MM.1S (cell line): ENCODE measurements at regions not wholly inside any gene's neighbourhood (a gene's known extent, or its start where the extent isn't known, plus 50 kb on each side); places are given as distances from the start of the nearest gene placed in this dataset.

Experiments used
- DNase-seq: peaks from one replicate; pipeline ENCODE4 v3.0.0-alpha.2; 2015
- H2AFZ ChIP-seq: fragments of 300-600 bp; sonication (generic); 2 replicates; pipeline ENCODE4 v1.6.0; 2016; ENCODE audit warnings: antibody characterized with exemption, low read length
- H3F3A ChIP-seq: fragments of 300-600 bp; sonication (generic); 2 replicates; pipeline ENCODE4 v1.6.1; 2016; ENCODE audit warnings: mild to moderate bottlenecking, antibody characterized with exemption, low read length, moderate library complexity, mixed read lengths; ENCODE audit not compliant: insufficient read depth
- H3K27ac ChIP-seq: fragments of 300-600 bp; sonication (generic); 2 replicates; pipeline ENCODE4 v1.5.1; 2016; ENCODE audit warnings: mild to moderate bottlenecking, low read length
- H3K27me3 ChIP-seq: fragments of 300-600 bp; sonication (generic); replicated peaks from 2 replicates; pipeline ENCODE4 v1.6.0; 2016; ENCODE audit warnings: low read length; ENCODE audit not compliant: insufficient read depth
- H3K36me3 ChIP-seq: fragments of 300-600 bp; sonication (generic); replicated peaks from 2 replicates; pipeline ENCODE4 v1.6.1; 2016; ENCODE audit warnings: mild to moderate bottlenecking, low read length, mixed read lengths; ENCODE audit not compliant: insufficient read depth
- H3K4me1 ChIP-seq: fragments of 300-600 bp; sonication (generic); 2 replicates; pipeline ENCODE4 v1.6.1; 2016; ENCODE audit warnings: low read length, mixed read lengths
- H3K4me2 ChIP-seq: fragments of 300-600 bp; sonication (generic); 2 replicates; pipeline ENCODE4 v1.6.0; 2016; ENCODE audit warnings: low read depth, low read length
- H3K4me3 ChIP-seq: fragments of 300-600 bp; sonication (generic); 2 replicates; pipeline ENCODE4 v1.5.1; 2016; ENCODE audit warnings: low read length, mixed read lengths
- H3K79me2 ChIP-seq: fragments of 300-600 bp; sonication (generic); 2 replicates; pipeline ENCODE4 v1.6.1; 2016; ENCODE audit warnings: mixed run types, low read length, mixed read lengths
- H3K9ac ChIP-seq: fragments of 300-600 bp; sonication (generic); 2 replicates; pipeline ENCODE4 v1.6.1; 2016; ENCODE audit warnings: low read length, mixed read lengths
- H3K9me2 ChIP-seq: fragments of 300-600 bp; sonication (generic); replicated peaks from 2 replicates; pipeline ENCODE4 v1.6.1; 2016; ENCODE audit warnings: mild to moderate bottlenecking, low read length, mixed read lengths; ENCODE audit not compliant: insufficient read depth
- H3K9me3 ChIP-seq: fragments of 300-600 bp; sonication (generic); replicated peaks from 2 replicates; pipeline ENCODE4 v1.6.1; 2016; ENCODE audit warnings: mild to moderate bottlenecking, low read length, mixed read lengths; ENCODE audit not compliant: insufficient read depth
- H4K20me1 ChIP-seq: fragments of 300-600 bp; sonication (generic); 2 replicates; pipeline ENCODE4 v1.6.1; 2016; ENCODE audit warnings: mild to moderate bottlenecking, low read length, moderate library complexity, mixed read lengths; ENCODE audit not compliant: insufficient read depth
- CTCF ChIP-seq: fragments of 300-600 bp; sonication (generic); IDR thresholded peaks from 2 replicates; pipeline ENCODE4 v1.5.1; 2016; ENCODE audit warnings: antibody characterized with exemption, low read length, mixed read lengths
- EZH2 ChIP-seq: fragments of 300-600 bp; sonication (generic); optimal IDR thresholded peaks from 2 replicates; pipeline ENCODE3; 2017; ENCODE audit warnings: low read depth, mild to moderate bottlenecking, antibody characterized with exemption, low read length, mixed read lengths
- EZH2phosphoT487 ChIP-seq: fragments of 300-600 bp; sonication (generic); IDR thresholded peaks from 2 replicates; pipeline ENCODE4 v1.6.1; 2018; ENCODE audit warnings: antibody characterized with exemption, low read length

GRCh38 chr14:26276757-26277156 is 321.1 kb downstream of the NOVA1 start:
- H3K36me3 ChIP-seq, result no peaks in the 10 kb centered on the region
- H3K9me3 ChIP-seq, result no peaks in the 10 kb centered on the region
- no peak overlapping the region for H3K4me3 ChIP-seq
- no peaks in the 10 kb centered on the region for H3K9me2 ChIP-seq
- H3K4me1 ChIP-seq, result no peaks in the 10 kb centered on the region
- H3K27me3 ChIP-seq, result no peaks in the 10 kb centered on the region
- TF ChIP-seq EZH2 (no peak), CTCF (no peak), EZH2phosphoT487 (no peak)
- no peak for DNase-seq
- no peak overlapping the region for H3K4me2 ChIP-seq
- no peaks in the 10 kb centered on the region for H3F3A ChIP-seq
- H3K79me2 ChIP-seq, result no peaks in the 10 kb centered on the region
- H4K20me1 ChIP-seq, result no peaks in the 10 kb centered on the region
- H3K9ac ChIP-seq, result no peak overlapping the region
- H3K27ac ChIP-seq, result no peak overlapping the region
- H2AFZ ChIP-seq, result no peak overlapping the region

GRCh38 chr14:26265170-26265685 is 332.6 kb downstream of the NOVA1 start:
- Histone ChIP-seq H3K27me3 (no peaks in the 10 kb centered on the region), H4K20me1 (no peaks in the 10 kb centered on the region), H3K4me1 (no peaks in the 10 kb centered on the region), H2AFZ (no peak overlapping the region), H3K36me3 (no peaks in the 10 kb centered on the region), H3K9ac (no peak overlapping the region), H3K4me2 (no peak overlapping the region), H3K27ac (no peak overlapping the region), H3K9me2 (no peaks in the 10 kb centered on the region), H3K9me3 (no peaks in the 10 kb centered on the region), H3K4me3 (no peak overlapping the region), H3F3A (no peaks in the 10 kb centered on the region), H3K79me2 (no peaks in the 10 kb centered on the region)
- no peak for TF ChIP-seq CTCF
- no peak for TF ChIP-seq EZH2phosphoT487
- no peak for TF ChIP-seq EZH2
- DNase-seq, result no peak

DNA sequence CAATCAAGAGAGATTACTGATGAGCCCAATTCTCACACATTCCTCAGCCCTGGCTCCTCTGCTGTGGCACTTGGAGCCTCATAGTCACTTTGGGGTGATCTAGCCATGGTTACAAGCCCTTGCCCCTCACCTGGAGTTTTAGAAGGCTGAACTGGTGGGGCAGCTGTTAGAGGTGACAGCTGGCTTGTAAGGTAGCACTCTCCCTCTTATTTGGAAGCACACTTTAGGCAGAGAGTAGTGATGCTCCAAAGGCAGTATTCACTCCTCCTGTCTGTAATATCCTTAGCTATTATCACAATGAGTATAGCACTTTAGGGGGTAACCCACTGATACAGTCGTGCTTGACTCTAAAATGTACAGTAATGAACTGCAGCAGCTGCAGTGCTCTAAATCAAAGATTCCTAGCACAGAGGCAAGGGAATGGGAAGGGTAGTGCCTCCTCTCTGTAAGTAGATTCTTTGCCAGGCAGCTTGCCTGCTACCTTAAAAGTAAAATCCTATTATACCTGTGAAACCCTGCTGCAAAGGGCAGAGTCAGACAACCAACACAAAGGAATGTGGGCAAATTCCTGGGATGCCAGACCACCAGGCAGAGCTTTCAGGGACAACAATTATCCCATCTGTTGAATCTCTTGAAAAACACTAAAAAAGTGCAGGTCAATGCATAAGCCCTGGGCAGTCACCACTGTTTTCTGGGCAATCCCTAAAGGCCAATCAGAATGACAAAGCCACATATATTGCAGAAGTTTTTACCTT is 336.3 kb downstream of the NOVA1 start:
- H3K27ac ChIP-seq, result no peak overlapping the region
- no peaks in the 10 kb centered on the region for H3K4me1 ChIP-seq
- no peaks in the 10 kb centered on the region for H4K20me1 ChIP-seq
- no peaks in the 10 kb centered on the region for H3K79me2 ChIP-seq
- no peak for DNase-seq
- H3F3A ChIP-seq, result no peaks in the 10 kb centered on the region
- H3K9me2 ChIP-seq, result no peaks in the 10 kb centered on the region
- no peaks in the 10 kb centered on the region for H3K27me3 ChIP-seq
- no peak overlapping the region for H2AFZ ChIP-seq
- no peak overlapping the region for H3K9ac ChIP-seq
- no peaks in the 10 kb centered on the region for H3K9me3 ChIP-seq
- no peaks in the 10 kb centered on the region for H3K36me3 ChIP-seq
- TF ChIP-seq EZH2, result no peak
- TF ChIP-seq EZH2phosphoT487, result no peak
- no peak for TF ChIP-seq CTCF
- H3K4me2 ChIP-seq, result no peak overlapping the region
- no peak overlapping the region for H3K4me3 ChIP-seq
